HEK293 (cell line): ENCODE measurements at regions not wholly inside any gene's neighbourhood (a gene's known extent, or its start where the extent isn't known, plus 50 kb on each side); places are given as distances from the start of the nearest gene placed in this dataset.

Experiments
- CTCF ChIA-PET: fragments of 350-600 bp; formaldehyde crosslinking; extraction: SDS; loops from one replicate; lab custom pipeline; 2021; ENCODE audit warnings: antibody characterized with exemption; lab: Yijun Ruan, JAX
- POLR2A ChIA-PET: fragments of 300-600 bp; formaldehyde crosslinking; extraction: SDS; loops from one replicate; lab custom pipeline; 2020; ENCODE audit warnings: antibody characterized with exemption, inconsistent platforms; lab: Yijun Ruan, JAX
- H3K27ac ChIP-seq: fragments of 200-500 bp; sonication (Bioruptor generic); 2 replicates; pipeline ENCODE4 v1.5.1; 2014; ENCODE audit warnings: low read depth, low read length, control low read depth, inconsistent platforms; ENCODE audit errors: extremely low read depth
- H3K36me3 ChIP-seq, 2 experiments: fragments of 200-500 bp in 1 of 2; sonication (Bioruptor generic) in 1 of 2; 1 replicate in 1 of 2; 2 replicates in 1 of 2; pipeline ENCODE4 v1.5.1; 2014 to 2017; ENCODE audit warnings: inconsistent platforms in 2 of 2, low read length in 2 of 2; ENCODE audit not compliant: control insufficient read depth in 2 of 2, insufficient read depth in 1 of 2
- H3K4me1 ChIP-seq: fragments of 200-500 bp; sonication (Bioruptor generic); 2 replicates; pipeline ENCODE4 v1.5.1; 2014; ENCODE audit warnings: mild to moderate bottlenecking, low read length, inconsistent platforms; ENCODE audit not compliant: control insufficient read depth, insufficient read depth
- H3K4me3 ChIP-seq: 2 replicates; pipeline ENCODE4 v1.5.1; 2011; ENCODE audit warnings: low read depth, mild to moderate bottlenecking, control low read depth, low read length, moderate library complexity
- H3K9me3 ChIP-seq: fragments of 200-500 bp; sonication (Bioruptor generic); 2 replicates; pipeline ENCODE4 v1.5.1; 2014; ENCODE audit warnings: low read depth, low read length, inconsistent platforms; ENCODE audit not compliant: control insufficient read depth, insufficient read depth
- HOXC10 ChIP-seq: sonication (generic); formaldehyde crosslinking; IDR thresholded peaks from 2 replicates; pipeline ENCODE4 v1.8.1; 2023; ENCODE audit warnings: mild to moderate bottlenecking, missing genetic modification reagents
- KLF16 ChIP-seq: fragments of 450-650 bp; formaldehyde crosslinking; IDR thresholded peaks from 2 replicates; pipeline ENCODE4 v1.5.1; 2017; ENCODE audit warnings: missing biosample characterization, missing genetic modification characterization
- KLF7 ChIP-seq: fragments of 450-650 bp; formaldehyde crosslinking; IDR thresholded peaks from 2 replicates; pipeline ENCODE4 v1.5.1; 2016; ENCODE audit warnings: missing biosample characterization, missing genetic modification characterization, borderline replicate concordance
- PRDM1 ChIP-seq: fragments of 450-650 bp; formaldehyde crosslinking; IDR thresholded peaks from 2 replicates; pipeline ENCODE4; 2016; ENCODE audit warnings: missing biosample characterization, missing genetic modification characterization
- SCRT1 ChIP-seq: fragments of 450-650 bp; formaldehyde crosslinking; IDR thresholded peaks from 2 replicates; pipeline ENCODE4 v1.5.1; 2016; ENCODE audit warnings: missing biosample characterization, missing genetic modification characterization, borderline replicate concordance
- TRIM28 ChIP-seq: IDR thresholded peaks from 2 replicates; pipeline ENCODE4 v1.6.1; 2011; ENCODE audit warnings: low read length, control low read depth, borderline replicate concordance
- ZBTB48 ChIP-seq: fragments of 450-650 bp; formaldehyde crosslinking; IDR thresholded peaks from 2 replicates; pipeline ENCODE4 v1.5.1; 2016; ENCODE audit warnings: missing biosample characterization, missing genetic modification characterization
- ZFP69B ChIP-seq: fragments of 450-650 bp; formaldehyde crosslinking; IDR thresholded peaks from 2 replicates; pipeline ENCODE4 v1.5.1; 2016; ENCODE audit warnings: missing biosample characterization, missing genetic modification characterization
- ZNF121 ChIP-seq: fragments of 450-650 bp; formaldehyde crosslinking; IDR thresholded peaks from 2 replicates; pipeline ENCODE4 v1.5.1; 2016; ENCODE audit warnings: missing biosample characterization, missing genetic modification characterization
- ZNF140 ChIP-seq: fragments of 450-650 bp; formaldehyde crosslinking; IDR thresholded peaks from 2 replicates; pipeline ENCODE4 v1.5.1; 2016; ENCODE audit warnings: missing biosample characterization, missing genetic modification characterization
- ZNF211 ChIP-seq: fragments of 450-650 bp; formaldehyde crosslinking; IDR thresholded peaks from 2 replicates; pipeline ENCODE4 v1.5.1; 2016; ENCODE audit warnings: low read depth, missing biosample characterization, missing genetic modification characterization
- ZNF23 ChIP-seq: fragments of 450-650 bp; formaldehyde crosslinking; IDR thresholded peaks from 2 replicates; pipeline ENCODE4 v1.5.1; 2016; ENCODE audit warnings: missing biosample characterization, missing genetic modification characterization, borderline replicate concordance
- ZNF292 ChIP-seq: fragments of 450-650 bp; formaldehyde crosslinking; IDR thresholded peaks from 2 replicates; pipeline ENCODE4 v1.5.1; 2016; ENCODE audit warnings: low read depth, missing biosample characterization, missing genetic modification characterization, borderline replicate concordance
- ZNF366 ChIP-seq: fragments of 450-650 bp; formaldehyde crosslinking; conservative IDR thresholded peaks from 2 replicates; pipeline ENCODE4 v1.5.1; 2016; ENCODE audit warnings: missing biosample characterization, missing genetic modification characterization
- ZNF544 ChIP-seq: fragments of 450-650 bp; formaldehyde crosslinking; IDR thresholded peaks from 2 replicates; pipeline ENCODE4 v1.5.0; 2017; ENCODE audit warnings: missing biosample characterization, missing genetic modification characterization
- ZSCAN16 ChIP-seq: fragments of 450-650 bp; formaldehyde crosslinking; IDR thresholded peaks from 2 replicates; pipeline ENCODE4 v1.5.1; 2016; ENCODE audit warnings: missing biosample characterization, missing genetic modification characterization
- TF ChIP-seq, protein P1 (sequence below): fragments of 450-650 bp; formaldehyde crosslinking; IDR thresholded peaks from 2 replicates; pipeline ENCODE4 v1.5.1; 2016; ENCODE audit warnings: missing biosample characterization, missing genetic modification characterization
- TF ChIP-seq, protein P2 (sequence below): fragments of 450-650 bp; formaldehyde crosslinking; IDR thresholded peaks from 2 replicates; pipeline ENCODE4 v1.5.1; 2016; ENCODE audit warnings: missing biosample characterization, missing genetic modification characterization
- TF ChIP-seq, protein P3 (sequence below): fragments of 450-650 bp; formaldehyde crosslinking; IDR thresholded peaks from 2 replicates; pipeline ENCODE4 v1.5.1; 2016; ENCODE audit warnings: missing biosample characterization, missing genetic modification characterization
- TF ChIP-seq, protein P4 (sequence below): fragments of 450-650 bp; formaldehyde crosslinking; IDR thresholded peaks from 2 replicates; pipeline ENCODE4 v1.5.1; 2016; ENCODE audit warnings: missing biosample characterization, missing genetic modification characterization
- TF ChIP-seq, protein P5 (sequence below): fragments of 450-650 bp; formaldehyde crosslinking; IDR thresholded peaks from 2 replicates; pipeline ENCODE4 v1.5.1; 2016; ENCODE audit warnings: missing biosample characterization, missing genetic modification characterization, borderline replicate concordance

DNA sequence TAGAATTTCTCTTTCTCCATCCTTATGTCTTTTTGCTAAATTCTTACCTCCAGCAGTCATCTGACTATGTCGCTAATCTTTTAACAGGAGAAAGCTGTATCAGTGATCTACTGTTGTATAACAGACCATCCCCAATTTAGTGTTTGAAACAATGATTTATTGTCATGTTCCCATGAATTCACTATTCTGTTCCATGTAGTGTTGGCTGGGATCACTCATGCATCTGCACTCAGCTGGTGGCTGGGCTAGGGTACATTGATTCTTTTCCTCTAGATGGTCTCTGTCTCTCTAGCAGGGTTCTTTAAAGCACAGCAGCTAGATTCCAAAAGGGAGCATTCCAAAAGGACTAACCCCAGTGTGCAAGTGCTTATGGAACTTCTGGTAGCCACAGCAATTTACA, 184.2 kb upstream of the FANCL start:
- CTCF ChIA-PET = interaction anchor here (0.6 kb wide), 1 partner anchor 771 kb away, joined by 3 read pairs; no protein-coding TSS in a partner anchor

DNA sequence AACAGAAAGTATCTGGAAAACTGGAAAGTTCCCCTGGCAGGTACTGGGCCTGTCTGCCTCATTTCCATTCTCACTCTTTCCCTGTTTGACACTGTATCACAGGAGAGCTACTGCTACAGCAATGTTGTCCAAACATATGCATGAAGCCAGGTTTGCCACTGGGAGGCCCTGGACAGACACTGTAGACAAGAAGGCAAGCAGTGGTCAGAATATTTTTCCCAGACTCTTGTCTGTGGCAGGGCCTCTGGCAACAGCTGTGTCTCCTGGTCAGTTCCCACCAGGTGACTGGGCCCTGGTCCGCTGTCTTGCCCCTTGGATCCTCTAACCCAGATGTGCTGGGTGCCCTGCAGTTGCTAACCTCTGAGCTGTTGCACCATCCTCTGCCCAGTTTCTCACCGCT, 178.9 kb upstream of the FANCL start:
- no peaks in the 10 kb centered on the region for H3K9me3 ChIP-seq
- CTCF ChIA-PET = no interaction called here
- H3K4me1 ChIP-seq = no peaks in the 10 kb centered on the region
- POLR2A ChIA-PET = no interaction called here
- no peak overlapping the region for H3K4me3 ChIP-seq
- TF ChIP-seq, protein P1, sequence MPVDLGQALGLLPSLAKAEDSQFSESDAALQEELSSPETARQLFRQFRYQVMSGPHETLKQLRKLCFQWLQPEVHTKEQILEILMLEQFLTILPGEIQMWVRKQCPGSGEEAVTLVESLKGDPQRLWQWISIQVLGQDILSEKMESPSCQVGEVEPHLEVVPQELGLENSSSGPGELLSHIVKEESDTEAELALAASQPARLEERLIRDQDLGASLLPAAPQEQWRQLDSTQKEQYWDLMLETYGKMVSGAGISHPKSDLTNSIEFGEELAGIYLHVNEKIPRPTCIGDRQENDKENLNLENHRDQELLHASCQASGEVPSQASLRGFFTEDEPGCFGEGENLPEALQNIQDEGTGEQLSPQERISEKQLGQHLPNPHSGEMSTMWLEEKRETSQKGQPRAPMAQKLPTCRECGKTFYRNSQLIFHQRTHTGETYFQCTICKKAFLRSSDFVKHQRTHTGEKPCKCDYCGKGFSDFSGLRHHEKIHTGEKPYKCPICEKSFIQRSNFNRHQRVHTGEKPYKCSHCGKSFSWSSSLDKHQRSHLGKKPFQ (tag by site-specific recombination) = no peak
- no peak for TF ChIP-seq TRIM28
- TF ChIP-seq, protein P2, sequence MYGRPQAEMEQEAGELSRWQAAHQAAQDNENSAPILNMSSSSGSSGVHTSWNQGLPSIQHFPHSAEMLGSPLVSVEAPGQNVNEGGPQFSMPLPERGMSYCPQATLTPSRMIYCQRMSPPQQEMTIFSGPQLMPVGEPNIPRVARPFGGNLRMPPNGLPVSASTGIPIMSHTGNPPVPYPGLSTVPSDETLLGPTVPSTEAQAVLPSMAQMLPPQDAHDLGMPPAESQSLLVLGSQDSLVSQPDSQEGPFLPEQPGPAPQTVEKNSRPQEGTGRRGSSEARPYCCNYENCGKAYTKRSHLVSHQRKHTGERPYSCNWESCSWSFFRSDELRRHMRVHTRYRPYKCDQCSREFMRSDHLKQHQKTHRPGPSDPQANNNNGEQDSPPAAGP (tag by site-specific recombination) = no peak
- TF ChIP-seq, all 188 proteins: peak for 0
- Histone ChIP-seq H3K27ac (no peak overlapping the region), H3K36me3 (no peaks in the 10 kb centered on the region)

More for the DNA sequence above, 184.2 kb upstream of the FANCL start:
- TF ChIP-seq ZNF292 (tag by site-specific recombination) (no peak), ZNF366 (tag by site-specific recombination) (no peak), HOXC10 (no peak), ZNF121 (no peak), ZNF23 (no peak), ZBTB48 (tag by site-specific recombination) (no peak), ZSCAN16 (no peak), ZFP69B (tag by site-specific recombination) (no peak)
- TF ChIP-seq, protein P3, sequence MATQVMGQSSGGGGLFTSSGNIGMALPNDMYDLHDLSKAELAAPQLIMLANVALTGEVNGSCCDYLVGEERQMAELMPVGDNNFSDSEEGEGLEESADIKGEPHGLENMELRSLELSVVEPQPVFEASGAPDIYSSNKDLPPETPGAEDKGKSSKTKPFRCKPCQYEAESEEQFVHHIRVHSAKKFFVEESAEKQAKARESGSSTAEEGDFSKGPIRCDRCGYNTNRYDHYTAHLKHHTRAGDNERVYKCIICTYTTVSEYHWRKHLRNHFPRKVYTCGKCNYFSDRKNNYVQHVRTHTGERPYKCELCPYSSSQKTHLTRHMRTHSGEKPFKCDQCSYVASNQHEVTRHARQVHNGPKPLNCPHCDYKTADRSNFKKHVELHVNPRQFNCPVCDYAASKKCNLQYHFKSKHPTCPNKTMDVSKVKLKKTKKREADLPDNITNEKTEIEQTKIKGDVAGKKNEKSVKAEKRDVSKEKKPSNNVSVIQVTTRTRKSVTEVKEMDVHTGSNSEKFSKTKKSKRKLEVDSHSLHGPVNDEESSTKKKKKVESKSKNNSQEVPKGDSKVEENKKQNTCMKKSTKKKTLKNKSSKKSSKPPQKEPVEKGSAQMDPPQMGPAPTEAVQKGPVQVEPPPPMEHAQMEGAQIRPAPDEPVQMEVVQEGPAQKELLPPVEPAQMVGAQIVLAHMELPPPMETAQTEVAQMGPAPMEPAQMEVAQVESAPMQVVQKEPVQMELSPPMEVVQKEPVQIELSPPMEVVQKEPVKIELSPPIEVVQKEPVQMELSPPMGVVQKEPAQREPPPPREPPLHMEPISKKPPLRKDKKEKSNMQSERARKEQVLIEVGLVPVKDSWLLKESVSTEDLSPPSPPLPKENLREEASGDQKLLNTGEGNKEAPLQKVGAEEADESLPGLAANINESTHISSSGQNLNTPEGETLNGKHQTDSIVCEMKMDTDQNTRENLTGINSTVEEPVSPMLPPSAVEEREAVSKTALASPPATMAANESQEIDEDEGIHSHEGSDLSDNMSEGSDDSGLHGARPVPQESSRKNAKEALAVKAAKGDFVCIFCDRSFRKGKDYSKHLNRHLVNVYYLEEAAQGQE (tag by site-specific recombination) = no peak
- Histone ChIP-seq H3K4me3 (no peak overlapping the region), H3K36me3 (no peaks in the 10 kb centered on the region), H3K4me1 (no peaks in the 10 kb centered on the region), H3K9me3 (no peaks in the 10 kb centered on the region), H3K27ac (no peak overlapping the region)
- POLR2A ChIA-PET = no interaction called here

DNA sequence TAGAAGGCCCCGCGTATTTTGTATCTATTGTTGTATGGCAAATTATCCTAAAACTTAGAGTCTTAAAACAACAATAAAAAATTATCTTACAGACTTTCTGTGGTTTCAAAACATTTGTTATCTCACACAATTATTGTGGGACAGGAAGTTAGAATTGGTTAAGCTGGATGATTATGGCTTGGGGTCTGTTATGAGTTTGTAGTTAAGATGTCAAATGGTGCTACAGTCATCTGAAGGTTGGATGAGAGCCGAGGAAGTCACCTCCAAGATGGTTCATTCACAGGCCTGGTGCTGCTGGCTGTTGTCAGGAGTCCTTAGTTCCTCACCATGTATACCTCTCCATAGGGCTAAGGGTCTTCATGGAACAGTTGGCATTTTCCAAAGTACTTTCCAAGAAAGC, 175.6 kb upstream of the FANCL start:
- POLR2A ChIA-PET = no interaction called here
- CTCF ChIA-PET = interaction anchor here (0.6 kb wide), 1 partner anchor 131 kb away, joined by 5 read pairs; no protein-coding TSS in a partner anchor
- H3K27ac ChIP-seq = no peak overlapping the region
- no peaks in the 10 kb centered on the region for H3K36me3 ChIP-seq
- H3K9me3 ChIP-seq = no peaks in the 10 kb centered on the region
- H3K4me1 ChIP-seq = no peaks in the 10 kb centered on the region
- TF ChIP-seq ZNF544 (tag by site-specific recombination) (no peak), SCRT1 (tag by site-specific recombination) (no peak), ZNF140 (tag by site-specific recombination) (no peak), ZNF211 (no peak), TRIM28 (no peak), KLF16 (no peak), KLF7 (tag by site-specific recombination) (no peak), PRDM1 (no peak)
- TF ChIP-seq, protein P4, sequence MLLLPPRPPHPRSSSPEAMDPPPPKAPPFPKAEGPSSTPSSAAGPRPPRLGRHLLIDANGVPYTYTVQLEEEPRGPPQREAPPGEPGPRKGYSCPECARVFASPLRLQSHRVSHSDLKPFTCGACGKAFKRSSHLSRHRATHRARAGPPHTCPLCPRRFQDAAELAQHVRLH = no peak
- TF ChIP-seq, protein P5, sequence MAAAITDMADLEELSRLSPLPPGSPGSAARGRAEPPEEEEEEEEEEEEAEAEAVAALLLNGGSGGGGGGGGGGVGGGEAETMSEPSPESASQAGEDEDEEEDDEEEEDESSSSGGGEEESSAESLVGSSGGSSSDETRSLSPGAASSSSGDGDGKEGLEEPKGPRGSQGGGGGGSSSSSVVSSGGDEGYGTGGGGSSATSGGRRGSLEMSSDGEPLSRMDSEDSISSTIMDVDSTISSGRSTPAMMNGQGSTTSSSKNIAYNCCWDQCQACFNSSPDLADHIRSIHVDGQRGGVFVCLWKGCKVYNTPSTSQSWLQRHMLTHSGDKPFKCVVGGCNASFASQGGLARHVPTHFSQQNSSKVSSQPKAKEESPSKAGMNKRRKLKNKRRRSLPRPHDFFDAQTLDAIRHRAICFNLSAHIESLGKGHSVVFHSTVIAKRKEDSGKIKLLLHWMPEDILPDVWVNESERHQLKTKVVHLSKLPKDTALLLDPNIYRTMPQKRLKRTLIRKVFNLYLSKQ (tag by site-specific recombination) = no peak
- H3K4me3 ChIP-seq = no peak overlapping the region
